HepG2 (cell line): ENCODE measurements at regions not wholly inside any gene's neighbourhood (a gene's known extent, or its start where the extent isn't known, plus 50 kb on each side); places are given as distances from the start of the nearest gene placed in this dataset.

Source experiments
- CTCF ChIP-seq: sonication (generic); formaldehyde crosslinking; IDR thresholded peaks from 2 replicates; pipeline ENCODE4 v1.5.0; 2020; ENCODE audit warnings: mild to moderate bottlenecking, missing genetic modification reagents, moderate library complexity
- GATAD2A ChIP-seq: IDR thresholded peaks from 2 replicates; pipeline ENCODE4 v1.6.1; 2016
- GPBP1L1 ChIP-seq: sonication (generic); formaldehyde crosslinking; IDR thresholded peaks from 2 replicates; pipeline ENCODE4 v1.5.0; 2020; ENCODE audit warnings: mild to moderate bottlenecking, missing genetic modification reagents
- NR2C2 ChIP-seq: sonication (generic); formaldehyde crosslinking; IDR thresholded peaks from 2 replicates; pipeline ENCODE4 v1.4.0; 2020; ENCODE audit warnings: missing genetic modification reagents, mild to moderate bottlenecking, moderate library complexity, borderline replicate concordance
- POLR2A ChIP-seq, 2 experiments: IDR thresholded peaks; 2 replicates each; pipeline ENCODE4 v1.6.1; 2011; ENCODE audit warnings: low read depth in 2 of 2, low read length in 2 of 2, mild to moderate bottlenecking in 1 of 2, moderate library complexity in 1 of 2; ENCODE audit not compliant: insufficient read depth in 1 of 2
- SMC3 ChIP-seq: IDR thresholded peaks from 2 replicates; pipeline ENCODE4 v1.6.1; 2011; ENCODE audit warnings: low read length, improper control_type of control experiment
- SOX13 ChIP-seq, 3 experiments: fragments of 450-650 bp in 1 of 3; sonication (generic) in 1 of 3; formaldehyde crosslinking in 1 of 3; IDR thresholded peaks in 2 of 3; conservative IDR thresholded peaks in 1 of 3; 2 replicates each; pipeline versions ENCODE4 v1.5.0 to v1.6.1; 2016 to 2020; ENCODE audit warnings: antibody characterized with exemption in 1 of 3, mild to moderate bottlenecking in 1 of 3, missing compliant biosample characterization in 1 of 3, missing genetic modification reagents in 1 of 3, moderate library complexity in 1 of 3
- ZNF256 ChIP-seq: sonication (generic); formaldehyde crosslinking; conservative IDR thresholded peaks from 2 replicates; pipeline ENCODE4 v1.4.0; 2020; ENCODE audit warnings: missing genetic modification reagents
- ZNF407 ChIP-seq: sonication (generic); formaldehyde crosslinking; IDR thresholded peaks from one replicate; pipeline ENCODE4 v1.5.1; 2020; ENCODE audit warnings: mild to moderate bottlenecking, missing genetic modification reagents; ENCODE audit errors: not compliant biosample characterization
- ZNF446 ChIP-seq: sonication (generic); formaldehyde crosslinking; IDR thresholded peaks from 2 replicates; pipeline ENCODE4 v1.5.0; 2020; ENCODE audit warnings: mild to moderate bottlenecking, missing genetic modification reagents
- ZNF580 ChIP-seq: IDR thresholded peaks from 2 replicates; pipeline ENCODE4 v1.6.1; 2016; ENCODE audit warnings: low read depth, borderline replicate concordance

GRCh38 chr15:38182900-38183299, 69.7 kb upstream of the SPRED1 start:
- no peak for TF ChIP-seq CTCF
- TF ChIP-seq ZNF407 (CRISPR knock-in tag), result no peak
- TF ChIP-seq ZNF580 (CRISPR knock-in tag), result no peak
- no peak for TF ChIP-seq SMC3
- no peak for TF ChIP-seq POLR2A (IDR thresholded peaks at IDR 0.05; ENCODE audit: insufficient read depth in 1 of 2, low read depth in 2 of 2, low read length in 2 of 2)
- TF ChIP-seq SOX13 (IDR thresholded peaks at IDR 0.05), result no peak
- TF ChIP-seq SOX13 (CRISPR knock-in tag; conservative IDR thresholded peaks at IDR 0.05 in 1 of 2, IDR thresholded peaks at IDR 0.05 in 1 of 2), result no peak
- no peak for TF ChIP-seq ZNF256 (CRISPR knock-in tag)
- no peak for TF ChIP-seq GATAD2A (CRISPR knock-in tag)
- TF ChIP-seq ZNF446 (CRISPR knock-in tag), result no peak
- TF ChIP-seq GPBP1L1 (CRISPR knock-in tag), result no peak
- no peak for TF ChIP-seq NR2C2
